Activated CD4-positive, alpha-beta T cell treated with anti-CD3 and anti-CD28 coated beads, Interleukin-10, Interleukin-2, amounts not matched to agents 100 ng/mL and 50 ng/mL, durations not matched to agents 16 hours and 8 hours (primary cell): ENCODE measurements at regions not wholly inside any gene's neighbourhood (a gene's known extent, or its start where the extent isn't known, plus 50 kb on each side); places are given as distances from the start of the nearest gene placed in this dataset.
"Not testable (repeated sequence)": the region's sequence is repeated elsewhere in the genome, so short reads cannot be mapped to it uniquely, and the experiment has no call there.

Source experiments
- DNase-seq: peaks from one replicate; pipeline ENCODE4 v3.0.0-alpha.2; 2020

GRCh38 chr7:51386806-51387568 is 70.4 kb upstream of the COBL start:
- DNase-seq, result not testable (repeated sequence)

GRCh38 chr7:51386184-51386583 is 69.6 kb upstream of the COBL start:
- DNase-seq, result not testable (repeated sequence)

- DNase-seq, result not testable (repeated sequence)
Measured at GRCh38 chr7:51382243-51382642, 65.6 kb upstream of the COBL start.

- DNase-seq, result no peak
Measured at GRCh38 chr7:51376420-51377092, 59.9 kb upstream of the COBL start.

DNA sequence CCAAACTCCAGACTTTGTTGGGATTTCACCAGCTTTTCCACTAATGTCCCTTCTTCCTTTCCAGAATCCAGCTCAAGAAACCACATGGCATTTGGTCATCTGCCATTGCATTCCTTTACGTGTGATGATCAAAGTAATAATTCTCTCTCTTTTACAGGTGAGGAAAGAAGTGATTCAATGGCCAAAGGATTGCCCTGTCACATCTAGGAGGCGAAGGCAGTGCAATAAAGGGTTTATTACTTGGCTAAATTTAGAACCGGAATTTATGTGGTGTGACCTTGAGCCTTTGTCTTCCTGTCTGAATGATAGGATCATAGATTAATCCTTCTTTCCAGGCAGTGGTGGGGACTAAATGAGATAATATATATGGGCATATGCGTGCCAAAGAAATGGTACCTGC is 58.3 kb upstream of the COBL start:
- no peak for DNase-seq

DNA sequence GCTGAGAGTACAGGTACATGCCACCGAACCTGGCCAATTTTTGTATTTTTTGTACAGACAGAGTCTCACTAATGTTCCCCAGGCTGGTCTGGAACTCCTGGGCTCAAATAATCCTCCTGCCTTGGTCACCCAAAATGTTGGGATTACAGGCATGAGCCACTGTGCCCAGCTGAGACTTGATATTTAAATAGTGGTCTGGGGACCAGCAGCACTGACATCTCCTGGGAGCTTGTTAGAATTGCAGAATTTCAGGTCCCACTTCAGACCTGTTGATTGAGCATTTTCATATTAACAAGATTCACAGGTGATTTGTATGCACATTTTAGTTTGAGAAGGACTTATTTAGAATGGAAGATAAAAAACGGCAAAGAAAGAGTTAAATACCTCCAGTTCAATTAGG is 57.0 kb upstream of the COBL start:
- DNase-seq, result not testable (repeated sequence)

DNA sequence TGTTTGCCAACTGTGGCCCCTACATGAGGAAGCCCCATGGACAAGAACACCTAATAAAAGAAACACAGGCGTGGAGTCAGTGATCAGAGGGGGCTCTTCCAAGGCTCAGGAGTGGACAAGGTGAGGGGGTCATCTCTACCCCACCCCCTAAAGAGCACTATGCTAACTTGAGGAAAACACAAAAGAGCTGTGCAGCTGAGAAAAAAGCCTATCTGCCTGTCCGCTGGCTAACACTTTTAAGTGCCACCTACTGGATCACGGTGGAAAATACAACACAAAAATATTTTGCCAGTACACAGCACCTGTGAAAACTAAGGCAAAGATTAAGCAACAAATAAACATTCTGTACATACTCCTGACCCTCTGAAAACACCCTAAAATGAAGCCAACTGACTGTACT is 53.1 kb upstream of the COBL start:
- peak; percentile 10 for DNase-seq

GRCh38 chr7:51369228-51369627 is 52.6 kb upstream of the COBL start:
- DNase-seq, result not testable (repeated sequence)

GRCh38 chr7:51368334-51368733 is 51.7 kb upstream of the COBL start:
- DNase-seq, result no peak

DNA sequence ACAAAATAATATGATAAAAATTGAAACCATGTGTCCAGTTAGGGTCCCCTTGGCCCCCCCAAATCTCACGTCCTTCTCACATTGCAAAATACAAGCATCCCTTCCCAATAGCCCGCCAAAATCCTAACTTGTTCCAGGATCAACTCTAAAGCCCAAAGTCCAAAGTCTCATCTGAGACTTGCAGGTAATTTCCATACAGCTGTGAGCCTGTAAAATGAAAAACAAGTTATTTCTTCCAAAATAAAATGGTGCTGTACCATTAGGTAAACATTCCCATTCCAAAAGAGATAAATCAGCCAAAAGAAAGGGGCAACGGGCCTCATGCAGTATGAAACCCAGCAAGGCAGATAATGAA is 51.0 kb upstream of the COBL start:
- DNase-seq, result no peak

DNA sequence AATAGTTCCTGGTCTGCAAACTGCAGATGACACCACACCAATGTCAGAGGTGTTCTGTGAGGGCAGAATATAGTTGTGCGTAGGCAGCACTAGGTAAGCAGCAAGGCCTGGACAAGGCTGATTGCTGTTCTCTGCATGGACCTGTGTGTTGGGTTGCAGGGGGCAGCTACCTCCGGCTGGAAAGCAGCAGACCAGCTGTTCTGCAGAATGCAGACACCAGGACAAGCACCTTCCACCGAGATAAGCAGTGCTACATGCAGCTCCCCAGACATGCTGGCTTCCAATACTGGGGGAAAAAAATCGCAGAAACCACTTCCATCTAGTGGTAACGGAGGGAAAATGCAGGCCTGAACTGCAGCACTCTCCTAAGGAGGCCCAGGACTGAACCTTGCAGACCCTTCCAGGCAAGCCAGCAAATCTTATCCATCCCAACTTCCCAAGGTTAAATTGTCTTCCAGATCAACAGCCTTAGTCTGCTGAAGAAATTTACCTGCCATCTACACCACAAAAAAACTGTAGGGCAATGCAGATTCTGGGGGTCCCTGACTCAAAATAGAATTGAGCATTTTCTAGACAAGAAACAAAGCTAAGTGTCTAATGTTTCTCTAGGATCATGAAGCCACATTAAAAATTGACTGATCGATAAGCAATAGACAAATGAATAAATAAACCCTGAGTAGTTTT is 50.5 kb upstream of the COBL start:
- peak; percentile 26 for DNase-seq
